ENCODE measurements at regions not wholly inside any gene's neighbourhood (a gene's known extent, or its start where the extent isn't known, plus 50 kb on each side); places are given as distances from the start of the nearest gene placed in this dataset.
"Not testable (repeated sequence)": the region's sequence is repeated elsewhere in the genome, so short reads cannot be mapped to it uniquely, and the experiment has no call there.

DNA sequence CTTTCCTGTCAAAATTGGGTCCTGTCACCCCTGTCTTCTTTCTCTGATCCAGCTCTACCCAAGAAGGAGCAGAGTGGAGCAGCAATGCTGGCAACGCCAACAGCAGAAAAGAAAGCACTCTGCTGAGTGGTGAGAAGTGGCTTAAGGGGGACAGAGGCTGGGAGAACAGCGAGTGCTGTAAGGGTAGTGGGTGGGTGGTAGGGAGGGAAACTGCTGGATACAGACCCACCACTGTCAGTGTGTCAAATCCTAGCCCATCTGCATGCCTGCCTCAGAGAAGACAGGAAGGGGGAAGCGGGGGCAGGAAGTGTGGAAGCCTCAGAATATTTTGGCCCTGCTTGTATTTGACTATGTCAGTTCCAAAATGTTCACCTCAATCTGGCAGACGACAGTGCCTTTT is 170.4 kb upstream of the MAST4 start:
- no peak for DNase-seq

DNA sequence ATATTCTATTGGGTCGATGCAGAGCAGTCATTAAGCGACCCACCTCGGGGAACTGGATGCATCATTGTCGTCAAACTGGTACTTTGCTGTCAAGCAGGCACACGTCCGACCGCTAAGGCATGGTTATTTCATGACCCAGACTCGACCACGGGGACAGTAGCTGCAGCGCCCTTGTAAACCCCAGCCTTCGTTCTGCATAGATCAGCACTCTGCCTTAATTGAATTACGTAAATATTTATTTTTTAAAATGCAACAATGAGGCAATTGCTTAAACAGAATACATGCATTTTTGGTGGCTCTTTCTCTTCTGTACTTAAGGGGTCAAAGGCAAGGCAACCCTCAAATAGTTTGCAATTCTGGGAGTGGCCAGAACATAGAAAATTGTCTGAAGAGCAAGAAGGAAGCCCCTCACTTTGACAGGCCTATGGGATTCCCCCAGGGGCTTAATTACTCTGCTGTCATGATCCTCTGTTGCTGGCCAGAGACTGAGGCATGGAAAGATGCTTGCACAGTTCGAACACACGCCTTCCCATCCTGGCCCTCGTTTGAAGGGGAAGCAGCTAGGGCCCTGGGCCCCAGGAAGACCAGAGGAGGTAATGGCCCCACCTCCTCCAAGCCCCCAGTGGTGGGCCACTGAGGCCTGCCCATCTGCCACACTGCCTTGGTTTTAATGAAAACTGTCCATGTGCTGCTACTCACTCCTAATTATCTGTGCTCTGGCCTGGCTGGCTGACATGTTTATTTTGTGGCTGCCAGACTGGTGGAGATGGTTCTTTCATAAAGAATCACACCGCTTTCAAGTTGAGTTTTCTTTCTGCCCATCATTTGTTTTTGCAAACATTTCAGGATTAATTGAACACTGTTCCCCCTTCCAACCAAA is 169.7 kb upstream of the MAST4 start:
- no peak for DNase-seq

DNA sequence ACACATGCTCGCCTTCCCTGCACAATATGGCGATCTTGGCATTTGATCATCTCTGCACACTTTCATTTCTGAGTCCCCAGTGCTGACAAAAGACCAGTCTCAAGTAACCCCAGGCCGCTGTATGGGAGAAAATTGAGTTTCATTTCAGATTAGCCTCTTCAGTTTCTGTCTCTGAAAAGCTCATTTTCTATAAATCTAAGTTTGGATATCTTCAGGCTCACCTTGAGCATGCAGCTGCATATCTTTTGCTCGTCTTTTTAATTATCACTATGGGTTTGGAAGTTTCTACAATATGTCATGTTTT is 169.1 kb upstream of the MAST4 start:
- DNase-seq: no peak

DNA sequence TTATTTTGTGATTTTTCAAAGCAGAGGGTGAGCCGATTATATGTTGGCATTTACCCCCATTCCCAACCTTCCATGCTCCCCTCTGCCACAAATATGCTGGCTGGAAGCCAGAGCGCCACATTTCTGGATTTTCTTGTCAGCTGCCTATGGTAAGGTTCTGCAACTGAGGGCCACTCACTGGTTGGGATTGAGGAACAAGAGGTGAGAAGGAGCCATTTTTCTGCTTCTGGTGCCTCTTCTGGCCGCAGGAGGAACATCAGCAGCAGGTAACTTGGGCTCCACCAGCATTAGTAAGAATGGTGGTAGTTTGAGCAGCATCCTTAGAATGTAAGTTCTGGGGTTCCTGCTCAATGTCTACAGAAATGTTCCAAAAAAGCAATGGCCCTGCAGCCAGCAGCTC is 159.5 kb upstream of the MAST4 start:
- DNase-seq: no peak

DNA sequence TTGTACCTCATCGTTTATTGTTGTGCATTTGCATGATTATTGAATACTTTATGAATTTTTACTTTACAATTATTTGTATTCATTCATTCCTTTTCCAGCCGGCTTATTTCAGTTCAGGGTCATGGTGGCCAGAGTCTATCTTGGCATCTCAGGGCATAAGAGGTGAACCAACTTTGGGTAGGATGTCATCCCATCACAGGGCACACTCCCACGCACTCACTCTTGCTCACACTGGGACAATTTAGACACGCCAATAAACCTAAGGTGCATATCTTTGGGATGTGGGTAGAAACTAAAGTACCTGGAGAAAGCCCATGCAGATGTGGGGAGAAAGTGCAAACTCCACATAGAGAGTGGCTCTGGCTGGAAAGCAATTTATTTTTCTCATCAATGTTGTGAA is 158.1 kb upstream of the MAST4 start:
- DNase-seq: no peak

- no peak for DNase-seq
These were observed 157.5 kb upstream of the MAST4 start for GRCh38 chr5:66438696-66439095.

GRCh38 chr5:66440202-66440680 is 156.0 kb upstream of the MAST4 start:
- no peak for DNase-seq

DNA sequence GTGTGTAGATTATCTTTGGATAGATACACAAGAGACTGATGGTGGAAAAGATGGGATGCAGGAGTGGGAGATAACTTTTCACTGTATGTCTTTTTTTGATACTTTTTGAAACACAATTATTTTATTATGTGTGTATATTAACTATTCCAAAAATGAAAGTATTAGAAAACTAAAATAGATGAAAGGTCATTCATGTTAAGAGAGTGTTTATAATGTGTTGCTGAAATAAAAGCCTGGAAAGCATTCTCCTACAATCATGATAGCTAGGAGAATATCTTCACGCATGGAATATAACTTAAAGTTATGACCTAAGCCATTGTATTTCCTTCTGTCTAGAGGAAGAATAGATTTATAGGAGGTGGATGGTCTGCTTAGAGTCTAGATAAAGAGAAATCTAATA is 154.8 kb upstream of the MAST4 start:
- DNase-seq: no peak

DNA sequence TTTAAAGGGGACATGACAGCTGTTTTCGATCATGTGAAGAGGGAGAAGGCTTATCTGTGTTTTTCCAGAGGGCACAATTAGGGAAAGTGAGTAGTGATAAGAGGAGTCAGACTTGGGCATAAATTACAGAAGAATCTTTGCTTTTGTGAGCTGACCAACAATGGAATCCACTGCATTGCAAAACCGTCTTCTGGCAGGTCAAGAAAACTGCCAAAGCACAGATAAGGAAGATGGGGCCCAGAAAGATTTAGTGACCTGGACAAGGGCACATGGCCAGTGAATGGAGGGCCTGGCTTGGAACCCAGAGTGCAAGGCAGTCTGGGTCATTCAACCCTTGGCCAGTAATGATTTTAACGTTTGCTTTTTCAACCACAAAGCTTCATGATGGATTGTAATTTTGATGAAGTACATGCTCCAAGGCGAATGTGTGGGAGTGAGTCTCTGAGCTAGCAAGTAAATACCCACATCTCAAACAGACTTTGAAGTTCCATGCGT is 153.2 kb upstream of the MAST4 start:
- no peak for DNase-seq

DNA sequence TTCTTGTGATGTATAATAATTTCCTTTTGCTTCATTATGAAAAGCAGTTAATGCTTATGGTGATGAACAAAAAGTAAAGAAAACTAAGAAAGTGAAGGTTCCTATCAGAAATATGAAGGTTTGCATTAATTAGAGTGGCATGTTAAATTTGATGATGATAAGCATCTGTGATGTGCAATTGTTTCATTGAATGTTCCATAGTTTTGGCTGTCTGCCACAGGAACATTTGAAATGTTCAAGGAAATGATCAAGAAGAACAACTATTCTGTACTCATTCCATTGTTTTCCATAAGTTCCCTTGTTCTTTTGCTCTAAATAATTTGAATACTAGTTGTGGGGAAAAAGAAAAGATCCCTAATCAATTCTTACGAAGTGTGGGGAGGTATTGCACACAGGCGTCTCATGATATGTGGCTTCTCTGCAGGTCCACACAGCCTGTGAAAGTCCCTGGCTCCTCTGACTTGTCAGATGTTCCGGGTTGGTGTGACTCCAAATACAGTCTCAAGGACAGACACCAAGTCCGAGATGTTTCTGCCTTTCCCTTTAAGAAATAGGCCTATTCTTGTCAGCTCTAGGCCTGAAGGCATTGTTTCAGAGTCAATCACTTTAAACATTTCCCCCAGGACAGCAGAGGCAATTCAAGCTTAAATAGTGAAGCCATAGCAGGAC is 152.6 kb upstream of the MAST4 start:
- no peak for DNase-seq

DNA sequence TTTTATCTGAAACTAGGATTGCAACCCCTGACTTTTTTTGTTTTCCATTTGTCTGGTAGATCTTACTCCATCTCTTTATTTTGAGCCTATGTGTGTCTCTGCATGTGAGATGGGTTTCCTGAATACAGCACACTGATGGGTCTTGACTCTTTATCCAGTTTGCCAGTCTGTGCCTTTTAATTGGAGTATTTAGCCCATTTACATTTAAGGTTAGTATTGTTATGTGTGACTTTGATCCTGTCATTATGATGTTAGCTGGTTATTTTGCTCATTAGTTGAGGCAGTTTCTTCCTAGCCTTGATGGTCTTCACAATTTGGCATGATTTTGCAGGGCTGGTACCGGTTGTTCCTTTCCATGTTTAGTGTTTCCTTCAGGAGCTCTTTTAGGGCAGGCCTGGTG is 148.1 kb upstream of the MAST4 start:
- DNase-seq: not testable (repeated sequence)

DNA sequence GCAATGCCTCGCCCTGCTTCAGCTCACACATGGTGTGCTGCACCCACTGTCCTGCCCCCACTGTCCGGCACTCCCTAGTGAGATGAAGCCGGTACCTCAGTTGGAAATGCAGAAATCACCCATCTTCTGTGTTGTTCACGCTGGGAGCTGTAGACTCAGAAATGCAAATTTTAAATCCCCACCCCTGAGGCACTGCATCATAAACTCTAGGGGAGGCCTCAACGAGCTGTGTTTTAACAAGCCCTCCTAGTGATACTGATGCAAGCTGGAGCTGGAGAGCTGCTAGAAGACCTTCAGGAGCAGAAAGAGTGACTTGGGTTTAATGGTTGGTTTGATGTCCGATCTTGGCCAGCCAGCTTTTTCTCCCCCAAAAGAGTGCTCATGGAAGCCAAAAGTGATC is 146.0 kb upstream of the MAST4 start:
- DNase-seq: no peak

GRCh38 chr5:66450988-66451387 is 145.2 kb upstream of the MAST4 start:
- DNase-seq: no peak

DNA sequence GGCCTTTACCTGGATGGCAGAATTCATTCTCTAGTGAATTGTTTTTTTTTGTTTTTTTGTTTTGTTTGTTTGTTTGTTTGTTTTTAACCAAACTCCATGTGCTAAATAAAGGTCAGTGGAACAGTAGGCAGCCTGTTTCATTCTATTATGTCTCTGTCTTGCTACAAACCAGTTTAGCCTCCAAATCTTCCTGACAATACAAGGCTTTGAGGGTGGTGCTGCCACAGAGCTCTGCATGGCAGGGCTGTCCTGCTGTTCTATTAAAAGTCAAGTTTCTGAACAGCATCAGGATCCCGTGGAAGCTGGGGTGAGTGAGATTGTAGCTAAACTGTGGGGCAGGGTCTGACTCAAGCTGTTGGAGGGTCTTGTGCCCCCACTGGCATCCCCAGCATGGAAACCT is 144.1 kb upstream of the MAST4 start:
- DNase-seq: no peak

GRCh38 chr5:66454186-66455078 is 141.8 kb upstream of the MAST4 start:
- DNase-seq: no peak

DNA sequence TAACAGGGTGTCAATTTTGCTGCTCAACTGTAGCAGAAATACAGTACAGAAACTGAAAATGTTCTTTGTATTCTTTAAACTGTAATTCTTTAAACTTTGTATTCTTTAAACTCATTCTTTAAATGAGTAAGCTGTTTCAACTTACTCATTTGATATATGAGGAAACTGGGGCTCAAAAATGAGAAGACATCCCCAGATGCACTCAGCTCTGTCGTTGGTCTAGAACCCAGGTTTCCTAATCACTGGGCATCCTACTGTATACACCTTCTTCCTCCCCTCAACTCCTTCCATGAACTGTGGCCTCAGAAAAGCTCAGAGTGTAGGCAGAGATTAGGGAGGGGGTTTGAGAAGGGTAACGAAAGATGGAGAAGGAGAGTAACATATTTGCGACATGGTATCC is 136.5 kb upstream of the MAST4 start:
- no peak for DNase-seq

DNA sequence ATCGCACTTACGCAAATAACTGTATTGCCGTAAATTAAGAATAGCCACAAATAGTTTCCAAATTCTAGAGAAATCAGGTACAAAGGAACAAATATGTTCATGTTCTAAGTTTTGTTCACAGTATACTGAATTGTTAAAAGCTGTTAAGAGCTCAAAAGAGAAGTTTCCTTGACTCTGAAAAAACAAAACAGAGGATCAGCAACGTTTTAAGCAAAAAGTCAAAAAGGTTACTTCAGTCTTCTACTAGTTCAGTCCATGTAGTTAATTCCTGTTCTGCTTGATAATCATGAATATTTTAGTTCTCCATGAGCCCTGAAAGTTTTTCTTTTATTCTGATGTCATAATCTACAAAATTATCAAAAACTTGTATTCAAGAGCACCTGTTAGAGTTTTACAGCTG is 128.6 kb upstream of the MAST4 start:
- no peak for DNase-seq

- no peak for DNase-seq
These were observed 126.5 kb upstream of the MAST4 start for GRCh38 chr5:66469684-66470083.

DNA sequence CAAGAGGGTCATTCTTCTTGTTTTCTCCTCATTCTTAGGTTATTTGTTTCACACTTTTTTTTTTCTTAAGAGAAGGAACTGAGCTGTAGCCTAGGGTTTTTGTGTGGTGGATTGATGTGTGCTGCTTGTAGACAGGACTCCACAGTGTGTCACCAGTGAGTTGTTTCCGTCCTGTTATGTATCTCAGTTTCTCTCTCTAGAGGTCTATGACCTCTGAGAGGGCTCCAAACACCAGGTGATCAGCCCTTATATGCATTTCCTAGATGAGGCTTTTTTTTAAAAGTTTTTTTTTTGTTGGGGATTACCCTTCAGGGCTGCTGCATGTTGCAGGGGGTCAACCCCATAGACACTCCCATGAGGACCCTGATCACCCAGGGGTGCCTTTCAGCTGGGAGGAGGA is 124.2 kb upstream of the MAST4 start:
- no peak for DNase-seq

DNA sequence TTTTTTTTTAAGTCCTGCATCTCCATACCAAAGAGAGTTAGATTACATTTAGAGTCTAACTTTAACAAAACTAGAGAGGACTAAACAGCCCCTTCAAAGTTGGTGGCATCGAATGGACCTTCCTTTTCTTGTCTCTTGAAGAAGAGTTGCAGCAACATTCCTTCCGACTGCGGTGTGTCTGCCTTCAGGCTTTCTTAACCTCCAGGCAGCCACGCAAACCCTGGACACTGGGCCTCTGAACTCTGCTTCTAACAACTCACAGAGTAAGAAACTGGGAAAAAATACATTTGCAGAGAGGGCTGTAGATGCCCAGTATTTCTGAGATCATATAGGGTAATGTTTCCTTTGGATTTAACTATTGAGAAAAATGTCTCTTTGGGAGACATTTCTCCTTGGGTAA is 120.5 kb upstream of the MAST4 start:
- no peak for DNase-seq

GRCh38 chr5:66477596-66477995 is 118.6 kb upstream of the MAST4 start:
- no peak for DNase-seq

DNA sequence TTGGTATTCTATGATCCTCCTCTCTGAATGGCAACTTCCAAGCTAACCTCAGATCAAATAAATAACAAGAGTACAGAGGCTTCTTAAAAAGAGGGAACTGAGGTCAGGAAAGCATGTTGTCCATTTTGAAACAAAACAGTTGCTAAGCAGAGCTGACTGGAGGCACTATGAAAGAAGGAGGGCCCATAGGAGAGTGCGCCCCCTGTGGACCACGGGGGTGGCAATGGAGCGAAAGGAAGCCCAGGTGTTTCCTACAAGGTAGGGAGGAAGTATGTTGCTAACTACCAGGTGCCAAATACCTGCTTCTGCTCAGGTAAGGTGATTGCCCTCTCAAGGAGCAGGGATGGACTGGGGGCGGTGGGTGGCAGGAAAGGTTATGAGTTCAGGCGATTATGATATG is 101.8 kb upstream of the MAST4 start:
- no peak for DNase-seq

DNA sequence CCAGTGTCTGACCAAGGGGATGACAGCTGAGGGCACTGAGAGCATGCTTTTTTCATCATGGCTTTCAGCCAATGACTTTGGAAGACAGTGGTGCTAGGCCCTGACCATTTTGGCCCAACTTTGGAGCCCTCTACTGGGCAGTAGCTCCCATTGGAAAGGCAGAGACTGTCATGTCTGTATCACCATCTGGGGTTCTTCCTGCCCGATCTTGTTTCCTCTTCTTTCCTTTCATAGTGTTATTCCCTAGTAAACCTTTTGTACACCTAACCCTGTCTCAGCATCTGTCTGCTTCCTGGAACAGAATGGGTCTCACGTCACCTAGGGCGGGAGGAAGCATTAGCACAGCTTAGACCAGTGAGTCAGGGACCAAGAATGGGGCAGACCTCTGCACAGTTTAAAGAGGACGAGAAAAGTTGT is 97.4 kb upstream of the MAST4 start:
- no peak for DNase-seq

Data from NCI-H446 treated with DMSO at 0.1 percent for 48 hours (cell line).